ENCODE measurements at regions not wholly inside any gene's neighbourhood (a gene's known extent, or its start where the extent isn't known, plus 50 kb on each side); places are given as distances from the start of the nearest gene placed in this dataset.
"Not testable (repeated sequence)": the region's sequence is repeated elsewhere in the genome, so short reads cannot be mapped to it uniquely, and the experiment has no call there.

- no peak for DNase-seq
Observed at GRCh38 chr2:140178234-140178633, 1398.0 kb upstream of the NXPH2 start.

- DNase-seq = no peak
Observed at GRCh38 chr2:140177086-140177485, 1396.9 kb upstream of the NXPH2 start.

GRCh38 chr2:140173790-140174189 is 1393.6 kb upstream of the NXPH2 start:
- DNase-seq = no peak

- DNase-seq = no peak
Observed at GRCh38 chr2:140164449-140164848, 1384.3 kb upstream of the NXPH2 start.

- no peak for DNase-seq
Observed at GRCh38 chr2:140158259-140158658, 1378.1 kb upstream of the NXPH2 start.

GRCh38 chr2:140157816-140158215 is 1377.6 kb upstream of the NXPH2 start:
- DNase-seq = no peak

GRCh38 chr2:140154706-140155105 is 1374.5 kb upstream of the NXPH2 start:
- no peak for DNase-seq

- DNase-seq = no peak
Observed at GRCh38 chr2:140154271-140154670, 1374.1 kb upstream of the NXPH2 start.

- DNase-seq = no peak
Observed at GRCh38 chr2:140144611-140145010, 1364.4 kb upstream of the NXPH2 start.

- no peak for DNase-seq
Observed at GRCh38 chr2:140138736-140139135, 1358.5 kb upstream of the NXPH2 start.

GRCh38 chr2:140136861-140137260 is 1356.7 kb upstream of the NXPH2 start:
- no peak for DNase-seq

- no peak for DNase-seq
Observed at GRCh38 chr2:140136366-140136765, 1356.2 kb upstream of the NXPH2 start.

GRCh38 chr2:140128909-140129308 is 1348.7 kb upstream of the NXPH2 start:
- no peak for DNase-seq

GRCh38 chr2:140122001-140122400 is 1341.8 kb upstream of the NXPH2 start:
- no peak for DNase-seq

- DNase-seq = no peak
Observed at GRCh38 chr2:140117386-140117785, 1337.2 kb upstream of the NXPH2 start.

- no peak for DNase-seq
Observed at GRCh38 chr2:140108706-140109475, 1328.7 kb upstream of the NXPH2 start.

- no peak for DNase-seq
Observed at GRCh38 chr2:140091926-140092325, 1311.7 kb upstream of the NXPH2 start.

GRCh38 chr2:140086964-140087363 is 1306.8 kb upstream of the NXPH2 start:
- no peak for DNase-seq

GRCh38 chr2:140085674-140086073 is 1305.5 kb upstream of the NXPH2 start:
- DNase-seq = no peak

- DNase-seq = no peak
Observed at GRCh38 chr2:140079038-140079437, 1298.8 kb upstream of the NXPH2 start.

- DNase-seq = no peak
Observed at GRCh38 chr2:140076164-140076563, 1296.0 kb upstream of the NXPH2 start.

GRCh38 chr2:140073763-140074162 is 1293.6 kb upstream of the NXPH2 start:
- not testable (repeated sequence) for DNase-seq

GRCh38 chr2:140067661-140068060 is 1287.5 kb upstream of the NXPH2 start:
- DNase-seq = no peak

- DNase-seq = no peak
Observed at GRCh38 chr2:140064243-140064642, 1284.1 kb upstream of the NXPH2 start.

GRCh38 chr2:140063356-140063755 is 1283.2 kb upstream of the NXPH2 start:
- DNase-seq = peak; percentile 79

Data from femur (tissue), 1 donor.